GM12878 (cell line): ENCODE measurements at regions not wholly inside any gene's neighbourhood (a gene's known extent, or its start where the extent isn't known, plus 50 kb on each side); places are given as distances from the start of the nearest gene placed in this dataset.

Experiments
- BCLAF1 ChIP-seq: fragments of 450-650 bp; IDR thresholded peaks from 2 replicates; pipeline ENCODE4 v1.6.1; 2017; ENCODE audit warnings: antibody characterized with exemption, mild to moderate bottlenecking, moderate library complexity
- CUX1 ChIP-seq: IDR thresholded peaks from 2 replicates; pipeline ENCODE4 v1.6.1; 2012; ENCODE audit warnings: improper control_type of control experiment, low read depth, low read length; ENCODE audit not compliant: insufficient replicate concordance
- TCF3 ChIP-seq: IDR thresholded peaks from 2 replicates; pipeline ENCODE4 v1.6.1; 2012; ENCODE audit warnings: low read depth, mild to moderate bottlenecking, low read length, borderline replicate concordance; ENCODE audit not compliant: insufficient read depth
- TF ChIP-seq, protein P1 (sequence below): fragments of 450-650 bp; IDR thresholded peaks from 2 replicates; pipeline ENCODE4 v1.6.1; 2014; ENCODE audit warnings: mild to moderate bottlenecking

- TF ChIP-seq CUX1 (no peak), TCF3 (no peak), BCLAF1 (no peak)
- TF ChIP-seq, protein P1, sequence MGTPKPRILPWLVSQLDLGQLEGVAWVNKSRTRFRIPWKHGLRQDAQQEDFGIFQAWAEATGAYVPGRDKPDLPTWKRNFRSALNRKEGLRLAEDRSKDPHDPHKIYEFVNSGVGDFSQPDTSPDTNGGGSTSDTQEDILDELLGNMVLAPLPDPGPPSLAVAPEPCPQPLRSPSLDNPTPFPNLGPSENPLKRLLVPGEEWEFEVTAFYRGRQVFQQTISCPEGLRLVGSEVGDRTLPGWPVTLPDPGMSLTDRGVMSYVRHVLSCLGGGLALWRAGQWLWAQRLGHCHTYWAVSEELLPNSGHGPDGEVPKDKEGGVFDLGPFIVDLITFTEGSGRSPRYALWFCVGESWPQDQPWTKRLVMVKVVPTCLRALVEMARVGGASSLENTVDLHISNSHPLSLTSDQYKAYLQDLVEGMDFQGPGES, result no peak
These were observed 177.8 kb upstream of the PROK2 start (continued) for GRCh38 chr3:71962561-71963240.
